NCI-H2196 treated with DMSO at 0.1 percent for 48 hours (cell line): ENCODE measurements at regions not wholly inside any gene's neighbourhood (a gene's known extent, or its start where the extent isn't known, plus 50 kb on each side); places are given as distances from the start of the nearest gene placed in this dataset.

Experiments used
- DNase-seq: peaks from one replicate; lab custom pipeline; 2025; ENCODE audit not compliant: unreplicated experiment; lab: John Stamatoyannopoulos, UW

- no peak for DNase-seq
Observed at GRCh38 chr10:111131168-111131799, 54.5 kb downstream of the ADRA2A start.

GRCh38 chr10:111137007-111137406 lies 60.2 kb downstream of the ADRA2A start:
- DNase-seq: no peak

GRCh38 chr10:111137587-111137986 lies 60.8 kb downstream of the ADRA2A start:
- DNase-seq: no peak

- DNase-seq: no peak
Observed at GRCh38 chr10:111138544-111138943, 61.7 kb downstream of the ADRA2A start.

GRCh38 chr10:111139567-111139966 lies 62.7 kb downstream of the ADRA2A start:
- DNase-seq: no peak

- DNase-seq: no peak
Observed at GRCh38 chr10:111142092-111142768, 65.4 kb downstream of the ADRA2A start.

- DNase-seq: no peak
Observed at GRCh38 chr10:111146025-111146640, 69.3 kb downstream of the ADRA2A start.

GRCh38 chr10:111148025-111148424 lies 71.2 kb downstream of the ADRA2A start:
- no peak for DNase-seq

- DNase-seq: no peak
Observed at GRCh38 chr10:111148440-111148839, 71.6 kb downstream of the ADRA2A start.

GRCh38 chr10:111150691-111151090 lies 73.9 kb downstream of the ADRA2A start:
- DNase-seq: no peak

- no peak for DNase-seq
Observed at GRCh38 chr10:111151595-111152307, 74.9 kb downstream of the ADRA2A start.

GRCh38 chr10:111156754-111157153 lies 79.9 kb downstream of the ADRA2A start:
- no peak for DNase-seq

- DNase-seq: no peak
Observed at GRCh38 chr10:111158595-111158994, 81.8 kb downstream of the ADRA2A start.

- no peak for DNase-seq
Observed at GRCh38 chr10:111161109-111161874, 84.5 kb downstream of the ADRA2A start.

GRCh38 chr10:111171183-111171582 lies 94.4 kb downstream of the ADRA2A start:
- DNase-seq: no peak

- DNase-seq: no peak
Observed at GRCh38 chr10:111175787-111176186, 99.0 kb downstream of the ADRA2A start.

- no peak for DNase-seq
Observed at GRCh38 chr10:111177379-111177778, 100.5 kb downstream of the ADRA2A start.

GRCh38 chr10:111179514-111179913 lies 102.7 kb downstream of the ADRA2A start:
- DNase-seq: no peak

- no peak for DNase-seq
Observed at GRCh38 chr10:111186358-111186757, 109.5 kb downstream of the ADRA2A start.

- DNase-seq: no peak
Observed at GRCh38 chr10:111187096-111187495, 110.3 kb downstream of the ADRA2A start.

GRCh38 chr10:111199587-111199986 lies 122.8 kb downstream of the ADRA2A start:
- DNase-seq: no peak
